ENCODE measurements at regions not wholly inside any gene's neighbourhood (a gene's known extent, or its start where the extent isn't known, plus 50 kb on each side); places are given as distances from the start of the nearest gene placed in this dataset.

DNA sequence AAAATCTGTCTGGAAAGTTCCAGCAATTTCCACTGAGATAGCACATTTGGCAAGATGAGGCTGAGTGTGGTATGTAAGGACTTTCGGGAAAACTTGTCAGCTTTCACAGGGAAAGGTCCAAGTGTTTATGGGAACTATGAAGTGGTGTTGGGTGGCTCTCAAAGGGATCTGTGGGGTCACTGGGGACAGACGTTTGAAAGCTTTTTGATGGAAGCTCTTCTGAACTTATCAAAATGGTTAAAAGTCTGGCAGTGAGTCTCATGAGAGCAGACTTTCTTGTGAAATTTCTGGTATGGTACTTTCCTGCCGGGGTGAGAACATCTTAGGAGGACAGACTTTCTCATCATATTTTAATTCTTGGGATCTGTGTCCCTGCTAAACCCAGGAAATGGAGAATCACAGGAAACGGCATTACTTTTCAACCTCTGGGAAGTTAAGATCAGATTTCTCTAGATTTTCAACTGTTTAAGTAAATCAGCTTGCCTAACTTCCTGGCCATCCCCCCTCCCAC is 546.3 kb upstream of the ZEB2 start:
- TF ChIP-seq, protein P1, sequence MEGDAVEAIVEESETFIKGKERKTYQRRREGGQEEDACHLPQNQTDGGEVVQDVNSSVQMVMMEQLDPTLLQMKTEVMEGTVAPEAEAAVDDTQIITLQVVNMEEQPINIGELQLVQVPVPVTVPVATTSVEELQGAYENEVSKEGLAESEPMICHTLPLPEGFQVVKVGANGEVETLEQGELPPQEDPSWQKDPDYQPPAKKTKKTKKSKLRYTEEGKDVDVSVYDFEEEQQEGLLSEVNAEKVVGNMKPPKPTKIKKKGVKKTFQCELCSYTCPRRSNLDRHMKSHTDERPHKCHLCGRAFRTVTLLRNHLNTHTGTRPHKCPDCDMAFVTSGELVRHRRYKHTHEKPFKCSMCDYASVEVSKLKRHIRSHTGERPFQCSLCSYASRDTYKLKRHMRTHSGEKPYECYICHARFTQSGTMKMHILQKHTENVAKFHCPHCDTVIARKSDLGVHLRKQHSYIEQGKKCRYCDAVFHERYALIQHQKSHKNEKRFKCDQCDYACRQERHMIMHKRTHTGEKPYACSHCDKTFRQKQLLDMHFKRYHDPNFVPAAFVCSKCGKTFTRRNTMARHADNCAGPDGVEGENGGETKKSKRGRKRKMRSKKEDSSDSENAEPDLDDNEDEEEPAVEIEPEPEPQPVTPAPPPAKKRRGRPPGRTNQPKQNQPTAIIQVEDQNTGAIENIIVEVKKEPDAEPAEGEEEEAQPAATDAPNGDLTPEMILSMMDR (conservative IDR thresholded peaks at IDR 0.05): no peak
- TF ChIP-seq EZH2 (IDR thresholded peaks at IDR 0.05; ENCODE audit: low read depth): no peak
